ENCODE measurements at regions not wholly inside any gene's neighbourhood (a gene's known extent, or its start where the extent isn't known, plus 50 kb on each side); places are given as distances from the start of the nearest gene placed in this dataset.
"Not testable (repeated sequence)": the region's sequence is repeated elsewhere in the genome, so short reads cannot be mapped to it uniquely, and the experiment has no call there.

- Histone ChIP-seq H3K79me2 (ENCODE audit: insufficient read depth) (no peaks in the 10 kb centered on the region), H3K9ac (no peak overlapping the region), H3K9me2 (ENCODE audit: insufficient read depth) (no peaks in the 10 kb centered on the region), H4K20me1 (ENCODE audit: insufficient read depth) (no peaks in the 10 kb centered on the region), H3K4me1 (ENCODE audit: insufficient read depth) (peaks cover 11% of the 10 kb centered on the region; the same call in 1 of the 2 replicates), H3F3A (ENCODE audit: insufficient read depth) (no peaks in the 10 kb centered on the region), H3K27me3 (replicated peaks; ENCODE audit: insufficient read depth) (no peaks in the 10 kb centered on the region), H3K4me2 (ENCODE audit: unreplicated experiment) (no peak overlapping the region), H3K4me3 (no peak overlapping the region), H3K36me3 (ENCODE audit: low read depth) (no peaks in the 10 kb centered on the region), H3K27ac (no peak overlapping the region), H2AFZ (no peak overlapping the region), H3K9me3 (ENCODE audit: low read depth) (no peaks in the 10 kb centered on the region)
- WGBS, 2 experiments (ENCODE audit: low coverage in 1 of 2, low lambda C conversion rate in 2 of 2, missing lambda C conversion rate in 2 of 2), result 79 to 93% methylated on average over 4 of the region's 4 CpGs
- in situ Hi-C loops (cut with MboI), result no loop called here
- TF ChIP-seq EZH2 (IDR thresholded peaks at IDR 0.05; ENCODE audit: insufficient read depth, poor library complexity, severe bottlenecking), result no peak
- no peak for TF ChIP-seq EZH2phosphoT487 (IDR thresholded peaks at IDR 0.05; ENCODE audit: insufficient read depth, low read depth)
- DNase-seq, result no peak
Observed at GRCh38 chr6:160883999-160884398, 107.6 kb upstream of the MAP3K4 start.

DNA sequence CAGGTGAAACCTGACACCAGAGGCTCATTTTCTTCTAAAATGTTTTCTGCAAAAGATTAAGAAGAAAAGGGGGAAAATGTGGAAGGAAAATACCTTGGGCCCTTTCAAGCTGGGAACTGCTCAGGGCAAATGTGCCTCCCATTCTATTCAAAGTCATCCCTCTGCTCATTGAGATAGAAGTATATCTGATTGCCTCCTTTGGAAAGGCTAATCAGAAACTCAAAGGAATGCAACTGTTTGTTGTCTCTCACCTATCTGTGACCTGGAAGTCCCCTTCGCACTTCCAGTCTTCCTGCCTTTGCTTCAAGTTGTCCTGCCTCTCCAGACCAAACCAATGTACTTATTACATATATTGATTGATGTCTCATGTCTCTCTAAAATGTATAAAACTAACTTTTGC is 102.4 kb upstream of the MAP3K4 start:
- H3K4me2 ChIP-seq (ENCODE audit: unreplicated experiment); H3K4me3 ChIP-seq; H3K79me2 ChIP-seq (ENCODE audit: insufficient read depth); in situ Hi-C loops (cut with MboI); H3F3A ChIP-seq (ENCODE audit: insufficient read depth); DNase-seq; H3K27me3 ChIP-seq (replicated peaks; ENCODE audit: insufficient read depth); H2AFZ ChIP-seq; H3K27ac ChIP-seq; H3K9ac ChIP-seq; H3K36me3 ChIP-seq (ENCODE audit: low read depth); H3K4me1 ChIP-seq (ENCODE audit: insufficient read depth); H3K9me2 ChIP-seq (ENCODE audit: insufficient read depth); H4K20me1 ChIP-seq (ENCODE audit: insufficient read depth); H3K9me3 ChIP-seq (ENCODE audit: low read depth): not testable (repeated sequence)
- WGBS, 2 experiments (ENCODE audit: low coverage in 1 of 2, low lambda C conversion rate in 2 of 2, missing lambda C conversion rate in 2 of 2), result 55 to 89% methylated on average over 1 of the region's 1 CpG

DNA sequence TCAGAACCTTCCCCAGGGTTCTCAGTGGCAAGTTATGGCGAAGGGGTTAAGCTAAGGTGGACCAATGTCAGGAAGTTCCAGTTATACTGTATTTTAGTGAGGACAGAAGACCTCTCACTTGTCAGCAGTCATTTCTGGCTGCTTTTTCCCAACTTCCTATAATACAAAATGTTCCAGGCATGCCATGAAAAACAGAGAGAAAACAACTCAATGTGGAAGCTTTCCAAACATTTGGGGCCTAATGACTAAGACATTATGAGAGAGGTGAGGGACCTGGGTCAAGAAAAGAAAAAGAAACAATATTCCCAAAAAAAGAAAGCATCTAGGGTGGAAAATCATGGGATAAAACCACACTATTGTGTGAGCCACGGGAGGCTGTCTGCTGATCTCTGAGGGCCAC is 99.9 kb upstream of the MAP3K4 start:
- in situ Hi-C loops (cut with MboI), result no loop called here
- H3K9me3 ChIP-seq (ENCODE audit: low read depth), result no peaks in the 10 kb centered on the region
- 36 to 46% methylated on average over 2 of the region's 2 CpGs for WGBS, 2 experiments (ENCODE audit: low coverage in 1 of 2, low lambda C conversion rate in 2 of 2, missing lambda C conversion rate in 2 of 2)
- no peak overlapping the region for H2AFZ ChIP-seq
- H3K9me2 ChIP-seq (ENCODE audit: insufficient read depth), result no peaks in the 10 kb centered on the region
- no peak overlapping the region for H3K4me3 ChIP-seq
- no peak for DNase-seq
- H3K4me1 ChIP-seq (ENCODE audit: insufficient read depth), result no peaks in the 10 kb centered on the region
- H3F3A ChIP-seq (ENCODE audit: insufficient read depth), result no peaks in the 10 kb centered on the region
- no peak overlapping the region for H3K4me2 ChIP-seq (ENCODE audit: unreplicated experiment)
- H4K20me1 ChIP-seq (ENCODE audit: insufficient read depth), result no peaks in the 10 kb centered on the region
- no peaks in the 10 kb centered on the region for H3K79me2 ChIP-seq (ENCODE audit: insufficient read depth)
- no peaks in the 10 kb centered on the region for H3K27me3 ChIP-seq (replicated peaks; ENCODE audit: insufficient read depth)
- H3K9ac ChIP-seq, result no peak overlapping the region
- no peak overlapping the region for H3K27ac ChIP-seq
- TF ChIP-seq EZH2phosphoT487 (IDR thresholded peaks at IDR 0.05; ENCODE audit: insufficient read depth, low read depth) (no peak), EZH2 (IDR thresholded peaks at IDR 0.05; ENCODE audit: insufficient read depth, poor library complexity, severe bottlenecking) (no peak)
- no peaks in the 10 kb centered on the region for H3K36me3 ChIP-seq (ENCODE audit: low read depth)

- no peaks in the 10 kb centered on the region for H3K9me3 ChIP-seq (ENCODE audit: low read depth)
- H3K27ac ChIP-seq, result no peak overlapping the region
- DNase-seq, result no peak
- no peaks in the 10 kb centered on the region for H3K36me3 ChIP-seq (ENCODE audit: low read depth)
- no peaks in the 10 kb centered on the region for H3K27me3 ChIP-seq (replicated peaks; ENCODE audit: insufficient read depth)
- H2AFZ ChIP-seq, result no peak overlapping the region
- no peak overlapping the region for H3K4me2 ChIP-seq (ENCODE audit: unreplicated experiment)
- H3K9me2 ChIP-seq (ENCODE audit: insufficient read depth), result no peaks in the 10 kb centered on the region
- H3K4me3 ChIP-seq, result no peak overlapping the region
- no peak overlapping the region for H3K9ac ChIP-seq
- no peaks in the 10 kb centered on the region for H4K20me1 ChIP-seq (ENCODE audit: insufficient read depth)
- H3K4me1 ChIP-seq (ENCODE audit: insufficient read depth), result no peaks in the 10 kb centered on the region
- H3K79me2 ChIP-seq (ENCODE audit: insufficient read depth), result no peaks in the 10 kb centered on the region
- H3F3A ChIP-seq (ENCODE audit: insufficient read depth), result no peaks in the 10 kb centered on the region
- in situ Hi-C loops (cut with MboI), result no loop called here
- TF ChIP-seq EZH2 (IDR thresholded peaks at IDR 0.05; ENCODE audit: insufficient read depth, poor library complexity, severe bottlenecking) (no peak), EZH2phosphoT487 (IDR thresholded peaks at IDR 0.05; ENCODE audit: insufficient read depth, low read depth) (no peak)
Observed at GRCh38 chr6:160895562-160895961, 96.0 kb upstream of the MAP3K4 start.

GRCh38 chr6:160899671-160900430 is 91.7 kb upstream of the MAP3K4 start:
- Histone ChIP-seq H3K79me2 (ENCODE audit: insufficient read depth) (no peaks in the 10 kb centered on the region), H3K4me2 (ENCODE audit: unreplicated experiment) (no peak overlapping the region), H3K9ac (no peak overlapping the region), H3F3A (ENCODE audit: insufficient read depth) (no peaks in the 10 kb centered on the region), H3K36me3 (ENCODE audit: low read depth) (no peaks in the 10 kb centered on the region), H3K4me3 (no peak overlapping the region), H3K4me1 (ENCODE audit: insufficient read depth) (no peaks in the 10 kb centered on the region), H3K27me3 (replicated peaks; ENCODE audit: insufficient read depth) (no peaks in the 10 kb centered on the region), H3K9me2 (ENCODE audit: insufficient read depth) (no peaks in the 10 kb centered on the region), H3K9me3 (ENCODE audit: low read depth) (no peaks in the 10 kb centered on the region), H2AFZ (no peak overlapping the region), H4K20me1 (ENCODE audit: insufficient read depth) (no peaks in the 10 kb centered on the region), H3K27ac (no peak overlapping the region)
- WGBS, 2 experiments (ENCODE audit: low coverage in 1 of 2, low lambda C conversion rate in 2 of 2, missing lambda C conversion rate in 2 of 2), result 59 to 68% methylated on average over 6 of the region's 6 CpGs
- TF ChIP-seq EZH2 (IDR thresholded peaks at IDR 0.05; ENCODE audit: insufficient read depth, poor library complexity, severe bottlenecking) (no peak), EZH2phosphoT487 (IDR thresholded peaks at IDR 0.05; ENCODE audit: insufficient read depth, low read depth) (no peak)
- DNase-seq, result no peak
- in situ Hi-C loops (cut with MboI), result no loop called here
